T-cell (primary cell): ENCODE measurements at regions not wholly inside any gene's neighbourhood (a gene's known extent, or its start where the extent isn't known, plus 50 kb on each side); places are given as distances from the start of the nearest gene placed in this dataset.

Experiments used
- ATAC-seq, 4 experiments: fragments of 200-7000 bp in 3 of 4; fragments of 150-1000 bp in 1 of 4; cut with Tn5 transposase; replicated peaks in 1 of 4; 1 replicate in 3 of 4; 2 replicates in 1 of 4; pipeline ENCODE4 v1.10.0; 2021; ENCODE audit warnings: moderate library complexity in 3 of 4, mild to moderate bottlenecking in 2 of 4, moderate number of reproducible peaks in 1 of 4
- CTCF ChIA-PET, 2 donors: fragments of 300-600 bp; sonication (Branson Sonifier 250); formaldehyde crosslinking; loops; one replicate each; lab custom pipeline; 2022; ENCODE audit warnings: antibody characterized with exemption in 2 of 2; lab: Charles Lee
- POLR2A ChIA-PET, 2 donors: fragments of 300-600 bp; sonication (Branson Sonifier 250); formaldehyde crosslinking; loops; one replicate each; lab custom pipeline; 2022; ENCODE audit warnings: antibody characterized with exemption in 2 of 2; lab: Charles Lee
- DNase-seq, 35 experiments: peaks; one replicate each; pipeline versions ENCODE4 v3.0.0 to v3.0.0-alpha.2; 2013 to 2023
- H3K27ac ChIP-seq: one replicate; pipeline ENCODE4 v1.5.1; 2013; ENCODE audit warnings: low read length
- H3K27me3 ChIP-seq, 2 experiments: replicated peaks in 1 of 2; 1 replicate in 1 of 2; 2 replicates in 1 of 2; pipeline versions ENCODE4 v1.6.1 to v1.7.0; 2013; ENCODE audit warnings: low read length in 1 of 2, mixed read lengths in 1 of 2; ENCODE audit not compliant: control insufficient read depth in 2 of 2, insufficient read depth in 2 of 2; ENCODE audit errors: extremely low read depth in 1 of 2
- H3K36me3 ChIP-seq, 2 donors: 1 replicate in 1 of 2; 2 replicates in 1 of 2; pipeline versions ENCODE4 v1.6.1 to v1.7.0; 2013; ENCODE audit warnings: low read length in 1 of 2; ENCODE audit not compliant: control insufficient read depth in 2 of 2, insufficient read depth in 1 of 2; ENCODE audit errors: extremely low read depth in 1 of 2
- H3K4me1 ChIP-seq, 2 experiments: 1 replicate in 1 of 2; 2 replicates in 1 of 2; pipeline versions ENCODE4 v1.6.1 to v1.7.0; 2013; ENCODE audit warnings: low read length in 2 of 2, mixed read lengths in 1 of 2; ENCODE audit not compliant: insufficient read depth in 2 of 2, control insufficient read depth in 1 of 2; ENCODE audit errors: extremely low read depth in 1 of 2
- H3K4me3 ChIP-seq, 2 donors: 1 replicate in 1 of 2; 2 replicates in 1 of 2; pipeline versions ENCODE4 v1.5.1 to v1.7.0; 2013; ENCODE audit warnings: mild to moderate bottlenecking in 2 of 2, low read length in 1 of 2, moderate library complexity in 1 of 2; ENCODE audit not compliant: control insufficient read depth in 1 of 2; ENCODE audit errors: extremely low read depth in 1 of 2
- H3K9me3 ChIP-seq: 2 replicates; pipeline ENCODE4 v1.7.0; 2013
- H3K27ac Mint-ChIP-seq, 2 donors: one replicate each; pipeline ENCODE4 v1.8.0; 2020 to 2021; ENCODE audit warnings: mild to moderate bottlenecking in 2 of 2, mixed read lengths in 2 of 2
- H3K27me3 Mint-ChIP-seq, 2 donors: one replicate each; pipeline ENCODE4 v1.8.0; 2021 to 2022; ENCODE audit warnings: mixed read lengths in 2 of 2
- H3K36me3 Mint-ChIP-seq: one replicate; pipeline ENCODE4 v1.8.0; 2021; ENCODE audit warnings: mixed read lengths
- H3K4me1 Mint-ChIP-seq, 3 donors: one replicate each; pipeline ENCODE4 v1.8.0; 2020 to 2022; ENCODE audit warnings: mixed read lengths in 3 of 3, mild to moderate bottlenecking in 1 of 3
- H3K4me3 Mint-ChIP-seq, 3 donors: one replicate each; pipeline ENCODE4 v1.8.0; 2020 to 2022; ENCODE audit warnings: mild to moderate bottlenecking in 3 of 3, mixed read lengths in 3 of 3, moderate library complexity in 3 of 3
- H3K9me3 Mint-ChIP-seq, 3 donors: one replicate each; pipeline ENCODE4 v1.8.0; 2020 to 2022; ENCODE audit warnings: mixed read lengths in 3 of 3
- WGBS: methylation state at CpG from one replicate; pipeline ENCODE4 v1.1.5; 2013; ENCODE audit warnings: missing lambda C conversion rate; ENCODE audit not compliant: insufficient coverage; 5-methylcytosine and 5-hydroxymethylcytosine counted together

- H3K27ac Mint-ChIP-seq, result no peak overlapping the region
- CTCF ChIA-PET, result no interaction called here
- H3K4me1 Mint-ChIP-seq, result no peaks in the 10 kb centered on the region
- peaks cover 3 to 18% of the 10 kb centered on the region in 2 experiments for H3K27me3 ChIP-seq
- POLR2A ChIA-PET, result no interaction called here
- H3K4me3 ChIP-seq, result no peak overlapping the region
- H3K36me3 Mint-ChIP-seq, result no peaks in the 10 kb centered on the region
- 91% methylated on average over 28 of the region's 28 CpGs for WGBS
- no peaks in the 10 kb centered on the region for H3K9me3 ChIP-seq
- H3K27me3 Mint-ChIP-seq, result peaks cover 8 to 18% of the 10 kb centered on the region in 2 donors
- H3K36me3 ChIP-seq, result no peaks in the 10 kb centered on the region
- H3K9me3 Mint-ChIP-seq, result no peaks in the 10 kb centered on the region
- ATAC-seq (no peak), DNase-seq (no peak)
- H3K27ac ChIP-seq, result no peak overlapping the region
- no peak overlapping the region for H3K4me3 Mint-ChIP-seq
- H3K4me1 ChIP-seq, result no peaks in the 10 kb centered on the region
These were observed 222.7 kb upstream of the SOX1 start for GRCh38 chr13:111844222-111844671.

GRCh38 chr13:111844682-111845081 is 222.3 kb upstream of the SOX1 start:
- H3K4me1 Mint-ChIP-seq, result no peaks in the 10 kb centered on the region
- Histone ChIP-seq H3K27me3 (peaks cover 3 to 18% of the 10 kb centered on the region in 2 experiments), H3K27ac (no peak overlapping the region), H3K36me3 (no peaks in the 10 kb centered on the region), H3K4me1 (no peaks in the 10 kb centered on the region), H3K4me3 (no peak overlapping the region), H3K9me3 (no peaks in the 10 kb centered on the region)
- no peaks in the 10 kb centered on the region for H3K9me3 Mint-ChIP-seq
- DNase-seq, result no peak
- no peak overlapping the region for H3K4me3 Mint-ChIP-seq
- H3K27ac Mint-ChIP-seq, result no peak overlapping the region
- WGBS, result 93% methylated on average over 17 of the region's 20 CpGs
- ChIA-PET CTCF (no interaction called here), POLR2A (no interaction called here)
- peaks cover 8 to 18% of the 10 kb centered on the region in 2 donors for H3K27me3 Mint-ChIP-seq
- ATAC-seq, result no peak
- no peaks in the 10 kb centered on the region for H3K36me3 Mint-ChIP-seq

- 21% methylated on average over 25 of the region's 29 CpGs for WGBS
- DNase-seq (no peak), ATAC-seq (no peak)
- no peaks in the 10 kb centered on the region for H3K4me1 ChIP-seq
- H3K4me1 Mint-ChIP-seq, result no peaks in the 10 kb centered on the region
- H3K36me3 ChIP-seq, result no peaks in the 10 kb centered on the region
- H3K27ac ChIP-seq, result no peak overlapping the region
- no peak overlapping the region for H3K4me3 Mint-ChIP-seq
- no peaks in the 10 kb centered on the region for H3K9me3 Mint-ChIP-seq
- ChIA-PET CTCF (no interaction called here), POLR2A (no interaction called here)
- no peak overlapping the region for H3K27ac Mint-ChIP-seq
- peaks cover 3 to 22% of the 10 kb centered on the region in 2 experiments for H3K27me3 ChIP-seq
- H3K4me3 ChIP-seq, result no peak overlapping the region
- no peaks in the 10 kb centered on the region for H3K9me3 ChIP-seq
- peaks cover 11 to 18% of the 10 kb centered on the region in 2 donors for H3K27me3 Mint-ChIP-seq
- H3K36me3 Mint-ChIP-seq, result no peaks in the 10 kb centered on the region
These were observed 221.2 kb upstream of the SOX1 start for GRCh38 chr13:111845621-111846351.

GRCh38 chr13:111846391-111847159 is 220.4 kb upstream of the SOX1 start:
- peaks cover 3 to 22% of the 10 kb centered on the region in 2 experiments for H3K27me3 ChIP-seq
- POLR2A ChIA-PET, result no interaction called here

GRCh38 chr13:111847964-111848363 is 219.0 kb upstream of the SOX1 start:
- Mint-ChIP-seq H3K4me3 (no peak overlapping the region), H3K9me3 (no peaks in the 10 kb centered on the region), H3K4me1 (no peaks in the 10 kb centered on the region), H3K27me3 (peaks cover 11 to 23% of the 10 kb centered on the region in 2 donors), H3K36me3 (no peaks in the 10 kb centered on the region), H3K27ac (no peak overlapping the region)
- DNase-seq, result no peak
- CTCF ChIA-PET, result no interaction called here
- POLR2A ChIA-PET, result no interaction called here
- no peaks in the 10 kb centered on the region for H3K9me3 ChIP-seq
- no peak for ATAC-seq
- no peaks in the 10 kb centered on the region for H3K36me3 ChIP-seq
- no peaks in the 10 kb centered on the region for H3K4me1 ChIP-seq
- no peak overlapping the region for H3K4me3 ChIP-seq
- WGBS, result no CpG with 5 or more reads among the region's 3 CpGs
- peaks cover 3 to 25% of the 10 kb centered on the region in 2 experiments for H3K27me3 ChIP-seq
- H3K27ac ChIP-seq, result no peak overlapping the region

More at GRCh38 chr13:111846391-111847159, 220.4 kb upstream of the SOX1 start:
- Mint-ChIP-seq H3K27me3 (peaks cover 11 to 23% of the 10 kb centered on the region in 2 donors), H3K27ac (no peak overlapping the region), H3K9me3 (no peaks in the 10 kb centered on the region), H3K36me3 (no peaks in the 10 kb centered on the region), H3K4me1 (no peaks in the 10 kb centered on the region), H3K4me3 (no peak overlapping the region)
- no peak for DNase-seq
- CTCF ChIA-PET, result no interaction called here
- Histone ChIP-seq H3K36me3 (no peaks in the 10 kb centered on the region), H3K4me3 (no peak overlapping the region), H3K9me3 (no peaks in the 10 kb centered on the region), H3K4me1 (no peaks in the 10 kb centered on the region), H3K27ac (no peak overlapping the region)
- WGBS, result 40% methylated on average over 6 of the region's 14 CpGs
- no peak for ATAC-seq

- Mint-ChIP-seq H3K9me3 (no peaks in the 10 kb centered on the region), H3K27me3 (peaks cover 9 to 23% of the 10 kb centered on the region in 2 donors)
These were observed 216.5 kb upstream of the SOX1 start for GRCh38 chr13:111850458-111850857.

More at GRCh38 chr13:111850458-111850857, 216.5 kb upstream of the SOX1 start:
- POLR2A ChIA-PET, result no interaction called here
- no peak overlapping the region for H3K4me3 ChIP-seq
- no peaks in the 10 kb centered on the region for H3K36me3 ChIP-seq
- CTCF ChIA-PET, result no interaction called here
- H3K27me3 ChIP-seq, result peaks cover 3 to 25% of the 10 kb centered on the region in 2 experiments
- Mint-ChIP-seq H3K27ac (no peak overlapping the region), H3K4me1 (no peaks in the 10 kb centered on the region), H3K36me3 (no peaks in the 10 kb centered on the region), H3K4me3 (no peak overlapping the region)
- H3K27ac ChIP-seq, result no peak overlapping the region
- WGBS, result no CpG with 5 or more reads among the region's 7 CpGs
- DNase-seq (no peak), ATAC-seq (no peak)
- H3K9me3 ChIP-seq, result no peaks in the 10 kb centered on the region
- no peaks in the 10 kb centered on the region for H3K4me1 ChIP-seq
